T-cell (primary cell): ENCODE measurements at regions not wholly inside any gene's neighbourhood (a gene's known extent, or its start where the extent isn't known, plus 50 kb on each side); places are given as distances from the start of the nearest gene placed in this dataset.
"Not testable (repeated sequence)": the region's sequence is repeated elsewhere in the genome, so short reads cannot be mapped to it uniquely, and the experiment has no call there.

ENCODE experiments used
- ATAC-seq, 4 experiments: fragments of 200-7000 bp in 3 of 4; fragments of 150-1000 bp in 1 of 4; cut with Tn5 transposase; replicated peaks in 1 of 4; 1 replicate in 3 of 4; 2 replicates in 1 of 4; pipeline ENCODE4 v1.10.0; 2021; ENCODE audit warnings: moderate library complexity in 3 of 4, mild to moderate bottlenecking in 2 of 4, moderate number of reproducible peaks in 1 of 4
- CTCF ChIA-PET, 2 donors: fragments of 300-600 bp; sonication (Branson Sonifier 250); formaldehyde crosslinking; loops; one replicate each; lab custom pipeline; 2022; ENCODE audit warnings: antibody characterized with exemption in 2 of 2; lab: Charles Lee
- POLR2A ChIA-PET, 2 donors: fragments of 300-600 bp; sonication (Branson Sonifier 250); formaldehyde crosslinking; loops; one replicate each; lab custom pipeline; 2022; ENCODE audit warnings: antibody characterized with exemption in 2 of 2; lab: Charles Lee
- DNase-seq, 35 experiments: peaks; one replicate each; pipeline versions ENCODE4 v3.0.0 to v3.0.0-alpha.2; 2013 to 2023
- H3K27ac ChIP-seq: one replicate; pipeline ENCODE4 v1.5.1; 2013; ENCODE audit warnings: low read length
- H3K27me3 ChIP-seq, 2 experiments: replicated peaks in 1 of 2; 1 replicate in 1 of 2; 2 replicates in 1 of 2; pipeline versions ENCODE4 v1.6.1 to v1.7.0; 2013; ENCODE audit warnings: low read length in 1 of 2, mixed read lengths in 1 of 2; ENCODE audit not compliant: control insufficient read depth in 2 of 2, insufficient read depth in 2 of 2; ENCODE audit errors: extremely low read depth in 1 of 2
- H3K36me3 ChIP-seq, 2 donors: 1 replicate in 1 of 2; 2 replicates in 1 of 2; pipeline versions ENCODE4 v1.6.1 to v1.7.0; 2013; ENCODE audit warnings: low read length in 1 of 2; ENCODE audit not compliant: control insufficient read depth in 2 of 2, insufficient read depth in 1 of 2; ENCODE audit errors: extremely low read depth in 1 of 2
- H3K4me1 ChIP-seq, 2 experiments: 1 replicate in 1 of 2; 2 replicates in 1 of 2; pipeline versions ENCODE4 v1.6.1 to v1.7.0; 2013; ENCODE audit warnings: low read length in 2 of 2, mixed read lengths in 1 of 2; ENCODE audit not compliant: insufficient read depth in 2 of 2, control insufficient read depth in 1 of 2; ENCODE audit errors: extremely low read depth in 1 of 2
- H3K4me3 ChIP-seq, 2 donors: 1 replicate in 1 of 2; 2 replicates in 1 of 2; pipeline versions ENCODE4 v1.5.1 to v1.7.0; 2013; ENCODE audit warnings: mild to moderate bottlenecking in 2 of 2, low read length in 1 of 2, moderate library complexity in 1 of 2; ENCODE audit not compliant: control insufficient read depth in 1 of 2; ENCODE audit errors: extremely low read depth in 1 of 2
- H3K9me3 ChIP-seq: 2 replicates; pipeline ENCODE4 v1.7.0; 2013
- H3K27ac Mint-ChIP-seq, 2 donors: one replicate each; pipeline ENCODE4 v1.8.0; 2020 to 2021; ENCODE audit warnings: mild to moderate bottlenecking in 2 of 2, mixed read lengths in 2 of 2
- H3K27me3 Mint-ChIP-seq, 2 donors: one replicate each; pipeline ENCODE4 v1.8.0; 2021 to 2022; ENCODE audit warnings: mixed read lengths in 2 of 2
- H3K36me3 Mint-ChIP-seq: one replicate; pipeline ENCODE4 v1.8.0; 2021; ENCODE audit warnings: mixed read lengths
- H3K4me1 Mint-ChIP-seq, 3 donors: one replicate each; pipeline ENCODE4 v1.8.0; 2020 to 2022; ENCODE audit warnings: mixed read lengths in 3 of 3, mild to moderate bottlenecking in 1 of 3
- H3K4me3 Mint-ChIP-seq, 3 donors: one replicate each; pipeline ENCODE4 v1.8.0; 2020 to 2022; ENCODE audit warnings: mild to moderate bottlenecking in 3 of 3, mixed read lengths in 3 of 3, moderate library complexity in 3 of 3
- H3K9me3 Mint-ChIP-seq, 3 donors: one replicate each; pipeline ENCODE4 v1.8.0; 2020 to 2022; ENCODE audit warnings: mixed read lengths in 3 of 3
- WGBS: methylation state at CpG from one replicate; pipeline ENCODE4 v1.1.5; 2013; ENCODE audit warnings: missing lambda C conversion rate; ENCODE audit not compliant: insufficient coverage; 5-methylcytosine and 5-hydroxymethylcytosine counted together

- ChIA-PET CTCF (no interaction called here), POLR2A (no interaction called here)
- peaks cover 0 to 20% of the 10 kb centered on the region in 2 experiments for H3K27me3 ChIP-seq
- Mint-ChIP-seq H3K27ac (no peak overlapping the region), H3K4me1 (peaks cover 5 to 10% (median 7%) of the 10 kb centered on the region in 3 donors), H3K27me3 (peaks cover 16 to 32% of the 10 kb centered on the region in 2 donors), H3K9me3 (no peaks in the 10 kb centered on the region), H3K4me3 (peak overlapping the region in 1 of 3 donors; percentile 32), H3K36me3 (peaks cover 3% of the 10 kb centered on the region)
- H3K4me1 ChIP-seq = peaks cover 4 to 10% of the 10 kb centered on the region in 2 experiments
- ATAC-seq (no peak), DNase-seq (no peak)
- no peaks in the 10 kb centered on the region for H3K9me3 ChIP-seq
- no peak overlapping the region for H3K27ac ChIP-seq
- H3K36me3 ChIP-seq = no peaks in the 10 kb centered on the region
- 71% methylated on average over 20 of the region's 26 CpGs for WGBS
- no peak overlapping the region for H3K4me3 ChIP-seq
Observed at GRCh38 chr1:148328884-148329283, 154.2 kb downstream of the PPIAL4G start.

GRCh38 chr1:148325031-148325430 is 158.1 kb downstream of the PPIAL4G start:
- 97% methylated on average over 11 of the region's 17 CpGs for WGBS
- not testable (repeated sequence) for H3K36me3 Mint-ChIP-seq
- H3K4me1 Mint-ChIP-seq = peaks cover 5 to 24% (median 13%) of the 10 kb centered on the region in 3 donors

GRCh38 chr1:148324465-148324864 is 158.6 kb downstream of the PPIAL4G start:
- H3K4me1 ChIP-seq, H3K4me3 ChIP-seq, CTCF ChIA-PET, H3K9me3 Mint-ChIP-seq, POLR2A ChIA-PET, ATAC-seq, H3K36me3 ChIP-seq, H3K36me3 Mint-ChIP-seq, H3K4me3 Mint-ChIP-seq, H3K27ac ChIP-seq, H3K9me3 ChIP-seq, H3K27ac Mint-ChIP-seq, DNase-seq: not testable (repeated sequence)
- WGBS = 70% methylated on average over 2 of the region's 5 CpGs
- H3K27me3 Mint-ChIP-seq = peaks cover 8 to 17% of the 10 kb centered on the region in 2 donors
- peaks cover 5 to 14% of the 10 kb centered on the region in 2 experiments for H3K27me3 ChIP-seq
- peaks cover 6 to 25% (median 13%) of the 10 kb centered on the region in 3 donors for H3K4me1 Mint-ChIP-seq

More at GRCh38 chr1:148325031-148325430, 158.1 kb downstream of the PPIAL4G start:
- ATAC-seq, H3K27ac Mint-ChIP-seq, H3K4me3 ChIP-seq, H3K9me3 ChIP-seq, H3K4me3 Mint-ChIP-seq, H3K4me1 ChIP-seq, DNase-seq, H3K36me3 ChIP-seq, H3K9me3 Mint-ChIP-seq, CTCF ChIA-PET, POLR2A ChIA-PET, H3K27ac ChIP-seq: not testable (repeated sequence)
- H3K27me3 Mint-ChIP-seq = peaks cover 13 to 23% of the 10 kb centered on the region in 2 donors
- peaks cover 2 to 17% of the 10 kb centered on the region in 2 experiments for H3K27me3 ChIP-seq

- POLR2A ChIA-PET, CTCF ChIA-PET, H3K4me3 ChIP-seq, ATAC-seq, H3K9me3 Mint-ChIP-seq, DNase-seq, H3K27ac Mint-ChIP-seq, H3K36me3 ChIP-seq, H3K36me3 Mint-ChIP-seq, H3K27ac ChIP-seq, H3K9me3 ChIP-seq, H3K27me3 Mint-ChIP-seq: not testable (repeated sequence)
- H3K27me3 ChIP-seq = peaks cover 5 to 15% of the 10 kb centered on the region in 2 experiments
- H3K4me3 Mint-ChIP-seq = peak overlapping the region in 1 of 3 donors; percentile 36
- H3K4me1 ChIP-seq = peaks cover 7 to 17% of the 10 kb centered on the region in 2 experiments
- WGBS = no CpG with 5 or more reads among the region's 2 CpGs
- peaks cover 27 to 39% (median 27%) of the 10 kb centered on the region in 3 donors for H3K4me1 Mint-ChIP-seq
Observed at GRCh38 chr1:148320079-148320478, 163.0 kb downstream of the PPIAL4G start.

- no peak for DNase-seq
- H3K4me3 ChIP-seq = peak overlapping the region; percentile 50 to 69
- no peaks in the 10 kb centered on the region for H3K36me3 Mint-ChIP-seq
- no peaks in the 10 kb centered on the region for H3K36me3 ChIP-seq
- H3K9me3 Mint-ChIP-seq = peaks cover 0 to 5% (median 0%) of the 10 kb centered on the region in 3 donors
- no peak for ATAC-seq
- H3K27me3 Mint-ChIP-seq = peaks cover 0 to 5% of the 10 kb centered on the region in 2 donors
- H3K27ac ChIP-seq = no peak overlapping the region
- 24% methylated on average over 2 of the region's 6 CpGs for WGBS
- peak overlapping the region; percentile 23 to 54 for H3K27ac Mint-ChIP-seq
- peaks cover 5 to 15% of the 10 kb centered on the region in 2 experiments for H3K27me3 ChIP-seq
- no peaks in the 10 kb centered on the region for H3K9me3 ChIP-seq
- H3K4me1 ChIP-seq = peaks cover 7 to 17% of the 10 kb centered on the region in 2 experiments
- H3K4me1 Mint-ChIP-seq = peaks cover 27 to 39% (median 27%) of the 10 kb centered on the region in 3 donors
- CTCF ChIA-PET = no interaction called here
- peak overlapping the region; percentile 83 to 89 (median 87) for H3K4me3 Mint-ChIP-seq
- POLR2A ChIA-PET = interaction anchor here in 1 of 2 donors (0.7 kb wide), 1 partner anchor 15 kb away, joined by 3 read pairs; no protein-coding TSS in a partner anchor
Observed at GRCh38 chr1:148318904-148319242, 164.2 kb downstream of the PPIAL4G start.

- no peaks in the 10 kb centered on the region for H3K36me3 Mint-ChIP-seq
Observed at GRCh38 chr1:148318123-148318903, 164.8 kb downstream of the PPIAL4G start.

More at GRCh38 chr1:148318123-148318903, 164.8 kb downstream of the PPIAL4G start:
- Mint-ChIP-seq H3K9me3 (peaks cover 0 to 7% (median 0%) of the 10 kb centered on the region in 3 donors), H3K27me3 (peaks cover 0 to 5% of the 10 kb centered on the region in 2 donors), H3K4me1 (peaks cover 27 to 39% (median 27%) of the 10 kb centered on the region in 3 donors), H3K4me3 (peak overlapping the region; percentile 83 to 89 (median 87)), H3K27ac (peak overlapping the region; percentile 23 to 54)
- Histone ChIP-seq H3K36me3 (no peaks in the 10 kb centered on the region), H3K4me3 (peak overlapping the region; percentile 50 to 69), H3K4me1 (peaks cover 7 to 17% of the 10 kb centered on the region in 2 experiments), H3K27ac (no peak overlapping the region), H3K9me3 (no peaks in the 10 kb centered on the region), H3K27me3 (peaks cover 5 to 15% of the 10 kb centered on the region in 2 experiments)
- ATAC-seq (peak; percentile 83 to 95 (median 90)), DNase-seq (peak in 33 of 35 experiments; percentile 12 to 75 (median 43))
- ChIA-PET POLR2A (interaction anchor here in 1 of 2 donors (0.7 kb wide), 1 partner anchor 16 kb away, joined by 3 read pairs; no protein-coding TSS in a partner anchor), CTCF (interaction anchor here in 1 of 2 donors (0.6 kb wide), 1 partner anchor 826 kb away, joined by 3 read pairs; no protein-coding TSS in a partner anchor)
- 5% methylated on average over 37 of the region's 39 CpGs for WGBS
